Mucosa of descending colon (tissue), 3 donors: ENCODE measurements at regions not wholly inside any gene's neighbourhood (a gene's known extent, or its start where the extent isn't known, plus 50 kb on each side); places are given as distances from the start of the nearest gene placed in this dataset.
A peak's percentile ranks its signal among the peaks of the same experiment; 100 is the strongest.

Source experiments
- ATAC-seq: fragments of 200-7000 bp; cut with Tn5 transposase; one replicate; pipeline ENCODE4 v1.9.1; 2020; ENCODE audit warnings: mild to moderate bottlenecking, moderate library complexity
- DNase-seq, 3 donors: peaks; one replicate each; pipeline ENCODE4 v3.0.0-alpha.2; 2020
- H3K36me3 ChIP-seq: fragments of 200-600 bp; one replicate; pipeline ENCODE4 v1.8.0; 2021; ENCODE audit warnings: low read depth, mild to moderate bottlenecking
- H3K4me1 ChIP-seq: fragments of 200-600 bp; one replicate; pipeline ENCODE4 v1.8.0; 2021; ENCODE audit warnings: low read depth, mild to moderate bottlenecking
- H3K4me3 ChIP-seq: fragments of 200-600 bp; one replicate; pipeline ENCODE4 v1.8.0; 2021; ENCODE audit warnings: mild to moderate bottlenecking
- H3K9me3 ChIP-seq: fragments of 200-600 bp; one replicate; pipeline ENCODE4 v1.8.0; 2021; ENCODE audit warnings: mild to moderate bottlenecking
- intact Hi-C, 2 donors: fragments of 100-400 bp; cut with DNase I in 1 of 2; cut with micrococcal nuclease in 1 of 2; formaldehyde crosslinking; loops; one replicate each; pipeline versions ENCODE4 v1.11.0 to v1.11.1; 2022; cut with DNase I, micrococcal nuclease
- TF ChIP-seq, protein P1 (sequence below): fragments of 200-600 bp; IDR thresholded peaks from one replicate; pipeline ENCODE4 v1.8.0; 2022; ENCODE audit warnings: antibody characterized with exemption, mild to moderate bottlenecking
- donor health status: DM: no; HTN: no; CAD: no; lungs with moderate emphysema.
- donor health status: DM: no; HTN: no; CAD: no.
- donor health status: DM: no; HTN: yes; CAD: no.

DNA sequence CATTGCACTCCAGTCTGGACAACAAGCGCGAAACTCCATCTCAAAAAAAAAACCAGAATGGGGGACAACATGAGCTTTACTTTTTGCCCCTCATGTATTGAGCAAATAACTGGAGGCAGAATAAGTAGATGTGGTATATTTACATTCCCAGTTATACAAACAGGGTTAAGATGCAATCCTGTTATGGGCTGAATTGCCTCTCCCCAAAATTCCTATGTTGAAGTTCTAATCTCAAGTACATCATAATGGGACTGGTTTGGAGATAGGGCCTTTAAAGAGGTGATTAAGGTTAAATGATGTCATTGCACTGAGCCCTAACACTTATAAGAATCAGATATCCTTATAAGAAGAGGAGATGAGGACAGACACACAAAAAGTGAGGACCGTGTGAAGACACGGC lies 319.8 kb upstream of the KLHL29 start:
- H3K4me3 ChIP-seq = no peak overlapping the region
- no peaks in the 10 kb centered on the region for H3K9me3 ChIP-seq
- intact Hi-C loops = no loop called here
- no peak for DNase-seq
- TF ChIP-seq, protein P1, sequence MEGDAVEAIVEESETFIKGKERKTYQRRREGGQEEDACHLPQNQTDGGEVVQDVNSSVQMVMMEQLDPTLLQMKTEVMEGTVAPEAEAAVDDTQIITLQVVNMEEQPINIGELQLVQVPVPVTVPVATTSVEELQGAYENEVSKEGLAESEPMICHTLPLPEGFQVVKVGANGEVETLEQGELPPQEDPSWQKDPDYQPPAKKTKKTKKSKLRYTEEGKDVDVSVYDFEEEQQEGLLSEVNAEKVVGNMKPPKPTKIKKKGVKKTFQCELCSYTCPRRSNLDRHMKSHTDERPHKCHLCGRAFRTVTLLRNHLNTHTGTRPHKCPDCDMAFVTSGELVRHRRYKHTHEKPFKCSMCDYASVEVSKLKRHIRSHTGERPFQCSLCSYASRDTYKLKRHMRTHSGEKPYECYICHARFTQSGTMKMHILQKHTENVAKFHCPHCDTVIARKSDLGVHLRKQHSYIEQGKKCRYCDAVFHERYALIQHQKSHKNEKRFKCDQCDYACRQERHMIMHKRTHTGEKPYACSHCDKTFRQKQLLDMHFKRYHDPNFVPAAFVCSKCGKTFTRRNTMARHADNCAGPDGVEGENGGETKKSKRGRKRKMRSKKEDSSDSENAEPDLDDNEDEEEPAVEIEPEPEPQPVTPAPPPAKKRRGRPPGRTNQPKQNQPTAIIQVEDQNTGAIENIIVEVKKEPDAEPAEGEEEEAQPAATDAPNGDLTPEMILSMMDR = no peak
- no peak for ATAC-seq
- H3K36me3 ChIP-seq = no peaks in the 10 kb centered on the region
- no peaks in the 10 kb centered on the region for H3K4me1 ChIP-seq

GRCh38 chr2:23065936-23066335 lies 319.0 kb upstream of the KLHL29 start:
- Histone ChIP-seq H3K4me1 (no peaks in the 10 kb centered on the region), H3K4me3 (no peak overlapping the region), H3K9me3 (no peaks in the 10 kb centered on the region), H3K36me3 (no peaks in the 10 kb centered on the region)
- ATAC-seq (no peak), DNase-seq (no peak)
- TF ChIP-seq, protein P1 = no peak
- intact Hi-C loops = no loop called here

- ATAC-seq (no peak), DNase-seq (no peak)
- H3K9me3 ChIP-seq = no peaks in the 10 kb centered on the region
- H3K4me3 ChIP-seq = no peak overlapping the region
- TF ChIP-seq, protein P1 = no peak
- intact Hi-C loops = no loop called here
- H3K36me3 ChIP-seq = no peaks in the 10 kb centered on the region
- no peaks in the 10 kb centered on the region for H3K4me1 ChIP-seq
Observed at GRCh38 chr2:23066686-23067085, 318.3 kb upstream of the KLHL29 start.

DNA sequence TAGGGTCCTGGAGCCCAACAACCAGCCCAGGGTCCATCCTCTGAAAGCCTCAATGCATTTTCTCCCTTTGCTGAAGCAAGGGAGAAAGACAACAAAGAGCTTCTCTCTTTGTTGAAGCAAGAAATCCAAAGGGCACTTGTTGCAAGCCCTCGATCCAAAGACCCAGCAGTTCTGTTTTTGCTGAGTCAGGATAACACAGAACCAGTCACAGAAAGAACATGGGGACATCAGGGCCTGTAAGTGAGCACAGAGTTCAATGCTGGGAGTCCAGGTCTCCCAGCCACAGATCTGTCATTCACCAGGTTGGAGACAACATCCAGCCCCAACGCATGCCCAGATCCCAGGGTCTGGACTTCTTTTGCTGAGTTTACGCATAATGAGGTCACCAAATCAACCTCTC lies 315.8 kb upstream of the KLHL29 start:
- peaks cover 2% of the 10 kb centered on the region for H3K4me1 ChIP-seq
- ATAC-seq (no peak), DNase-seq (no peak)
- intact Hi-C loops = no loop called here
- no peaks in the 10 kb centered on the region for H3K9me3 ChIP-seq
- H3K36me3 ChIP-seq = no peaks in the 10 kb centered on the region
- TF ChIP-seq, protein P1 = no peak
- no peak overlapping the region for H3K4me3 ChIP-seq

- ATAC-seq = peak; percentile 53
- intact Hi-C loops = no loop called here
- TF ChIP-seq, protein P1 = no peak
- no peak overlapping the region for H3K4me3 ChIP-seq
- H3K4me1 ChIP-seq = peaks cover 2% of the 10 kb centered on the region
- H3K9me3 ChIP-seq = no peaks in the 10 kb centered on the region
- no peaks in the 10 kb centered on the region for H3K36me3 ChIP-seq
- DNase-seq = no peak
Observed at GRCh38 chr2:23069923-23070322, 315.1 kb upstream of the KLHL29 start.

DNA sequence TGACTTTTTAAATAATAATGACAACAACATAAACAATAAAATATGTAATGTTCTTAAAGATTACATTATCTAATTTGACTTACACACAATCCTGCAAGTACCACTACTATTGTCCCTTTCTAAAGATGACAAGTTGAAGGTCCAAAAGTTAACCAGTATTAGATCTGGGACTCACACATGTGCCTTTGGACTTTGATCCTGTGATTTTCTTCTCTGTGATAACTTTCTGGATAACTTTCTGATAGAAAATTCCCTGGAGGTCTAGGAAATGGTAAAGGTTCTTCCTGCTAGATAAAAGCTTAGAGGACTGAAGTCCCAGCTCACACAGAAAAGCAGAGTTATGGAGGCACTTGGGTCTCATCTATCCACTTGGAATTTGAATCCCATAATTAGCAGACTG lies 311.9 kb upstream of the KLHL29 start:
- intact Hi-C loops = no loop called here
- no peaks in the 10 kb centered on the region for H3K9me3 ChIP-seq
- DNase-seq (no peak), ATAC-seq (no peak)
- TF ChIP-seq, protein P1 = no peak
- H3K4me1 ChIP-seq = peaks cover 2% of the 10 kb centered on the region
- H3K36me3 ChIP-seq = no peaks in the 10 kb centered on the region
- H3K4me3 ChIP-seq = no peak overlapping the region
